GM23338 (cell line): ENCODE measurements at regions not wholly inside any gene's neighbourhood (a gene's known extent, or its start where the extent isn't known, plus 50 kb on each side); places are given as distances from the start of the nearest gene placed in this dataset.

Experiments
- ATAC-seq: fragments of 200-7000 bp; cut with Tn5 transposase; 3 replicates; pipeline ENCODE4 v1.9.1; 2020
- DNase-seq: peaks from one replicate; pipeline ENCODE4 v3.0.0-alpha.2; 2015; ENCODE audit warnings: low spot score
- H2AFZ ChIP-seq: fragments of 200-600 bp; sonication (generic); 2 replicates; pipeline ENCODE4 v1.8.0; 2016; ENCODE audit warnings: antibody characterized with exemption, mild to moderate bottlenecking, moderate library complexity
- H3F3A ChIP-seq: fragments of 200-600 bp; sonication (generic); replicated peaks from 2 replicates; pipeline ENCODE4 v1.8.0; 2017; ENCODE audit warnings: antibody characterized with exemption, mixed run types, low read depth
- H3K27ac ChIP-seq: fragments of 200-600 bp; sonication (generic); 2 replicates; pipeline ENCODE4 v1.6.1; 2016; ENCODE audit warnings: low read depth
- H3K27me3 ChIP-seq: fragments of 200-600 bp; sonication (generic); 2 replicates; pipeline ENCODE4 v1.8.0; 2016; ENCODE audit warnings: mild to moderate bottlenecking, mixed run types, moderate library complexity; ENCODE audit not compliant: insufficient read depth
- H3K36me3 ChIP-seq: fragments of 200-600 bp; sonication (generic); 2 replicates; pipeline ENCODE4 v1.8.0; 2016; ENCODE audit warnings: mild to moderate bottlenecking; ENCODE audit not compliant: insufficient read depth
- H3K4me1 ChIP-seq: fragments of 200-600 bp; sonication (generic); 2 replicates; pipeline ENCODE4 v1.8.0; 2016; ENCODE audit warnings: mild to moderate bottlenecking, moderate library complexity; ENCODE audit not compliant: insufficient read depth
- H3K4me2 ChIP-seq: fragments of 200-600 bp; sonication (generic); 2 replicates; pipeline ENCODE4 v1.7.1; 2017; ENCODE audit warnings: mixed run types
- H3K4me3 ChIP-seq: fragments of 200-600 bp; sonication (generic); 2 replicates; pipeline ENCODE4 v1.6.1; 2016; ENCODE audit warnings: mixed run types
- H3K79me2 ChIP-seq: fragments of 200-600 bp; sonication (generic); replicated peaks from 2 replicates; pipeline ENCODE4 v1.8.0; 2017; ENCODE audit warnings: mild to moderate bottlenecking; ENCODE audit not compliant: insufficient read depth
- H3K9me2 ChIP-seq: fragments of 200-600 bp; sonication (generic); 2 replicates; pipeline ENCODE4 v1.8.0; 2017; ENCODE audit not compliant: insufficient read depth
- H4K20me1 ChIP-seq: fragments of 200-600 bp; sonication (generic); replicated peaks from 2 replicates; pipeline ENCODE4 v1.8.0; 2017; ENCODE audit warnings: mild to moderate bottlenecking; ENCODE audit not compliant: insufficient read depth
- H3K27ac Mint-ChIP-seq: 2 replicates; pipeline ENCODE4 v1.8.0; 2020; ENCODE audit warnings: inconsistent platforms, mild to moderate bottlenecking, moderate library complexity, mixed read lengths
- H3K27me3 Mint-ChIP-seq: 3 replicates; pipeline ENCODE4 v1.8.0; 2022; ENCODE audit warnings: low read depth, mild to moderate bottlenecking, moderate library complexity, mixed read lengths, inconsistent platforms; ENCODE audit not compliant: insufficient read depth, poor library complexity
- H3K36me3 Mint-ChIP-seq: 3 replicates; pipeline ENCODE4 v1.8.0; 2021; ENCODE audit warnings: low read depth, mild to moderate bottlenecking, inconsistent platforms, moderate library complexity, mixed read lengths
- H3K4me1 Mint-ChIP-seq: 3 replicates; pipeline ENCODE4 v1.8.0; 2020; ENCODE audit warnings: mild to moderate bottlenecking, inconsistent platforms, mixed read lengths
- H3K4me3 Mint-ChIP-seq: 3 replicates; pipeline ENCODE4 v1.8.0; 2021; ENCODE audit warnings: moderate library complexity, mild to moderate bottlenecking, inconsistent platforms, mixed read lengths
- H3K9me3 Mint-ChIP-seq: 3 replicates; pipeline ENCODE4 v1.8.0; 2020; ENCODE audit warnings: moderate library complexity, mild to moderate bottlenecking, inconsistent platforms, mixed read lengths
- CREB1 ChIP-seq: fragments of 250-450 bp; sonication (Bioruptor Pico); IDR thresholded peaks from 2 replicates; pipeline ENCODE4 v1.5.0; 2020; ENCODE audit warnings: low read depth, mild to moderate bottlenecking, moderate library complexity
- EZH2 ChIP-seq: fragments of 200-600 bp; sonication (generic); IDR thresholded peaks from one replicate; pipeline ENCODE4 v1.8.0; 2017; ENCODE audit warnings: antibody characterized with exemption, mild to moderate bottlenecking, low read depth; ENCODE audit not compliant: unreplicated experiment
- EZH2phosphoT487 ChIP-seq: fragments of 200-600 bp; sonication (generic); IDR thresholded peaks from one replicate; pipeline ENCODE4 v1.8.1; 2018; ENCODE audit warnings: antibody characterized with exemption; ENCODE audit not compliant: unreplicated experiment
- JUNB ChIP-seq: IDR thresholded peaks from one replicate; pipeline ENCODE4 v1.6.1; 2016; ENCODE audit warnings: antibody characterized with exemption; ENCODE audit not compliant: unreplicated experiment
- NANOG ChIP-seq: IDR thresholded peaks from 2 replicates; pipeline ENCODE4 v1.6.1; 2016; ENCODE audit warnings: antibody characterized with exemption, borderline replicate concordance
- POLR2AphosphoS5 ChIP-seq: IDR thresholded peaks from 2 replicates; pipeline ENCODE4 v1.6.1; 2016; ENCODE audit warnings: antibody characterized with exemption, low read depth
- STAT1 ChIP-seq: IDR thresholded peaks from one replicate; pipeline ENCODE4 v1.6.1; 2016; ENCODE audit warnings: antibody characterized with exemption; ENCODE audit not compliant: unreplicated experiment
- ZNF114 ChIP-seq: fragments of 250-450 bp; sonication (Bioruptor Pico); IDR thresholded peaks from 2 replicates; pipeline ENCODE4 v1.5.0; 2020; ENCODE audit warnings: mild to moderate bottlenecking, moderate library complexity
- ZNF331 ChIP-seq: fragments of 250-450 bp; sonication (Bioruptor Pico); IDR thresholded peaks from 2 replicates; pipeline ENCODE4 v1.5.0; 2020; ENCODE audit warnings: low read depth, mild to moderate bottlenecking, moderate library complexity
- TF ChIP-seq, protein P1 (sequence below): IDR thresholded peaks from 2 replicates; pipeline ENCODE4 v1.6.1; 2016; ENCODE audit warnings: antibody characterized with exemption
- TF ChIP-seq, protein P2 (sequence below): fragments of 250-450 bp; sonication (Bioruptor Pico); IDR thresholded peaks from 2 replicates; pipeline ENCODE4 v1.5.0; 2020; ENCODE audit warnings: mild to moderate bottlenecking, moderate library complexity
- TF ChIP-seq, protein P3 (sequence below), 2 experiments: fragments of 200-600 bp in 1 of 2; sonication (generic) in 1 of 2; conservative IDR thresholded peaks; 2 replicates each; pipeline versions ENCODE4 v1.5.1 to v1.6.1; 2016 to 2017; ENCODE audit warnings: antibody characterized with exemption in 2 of 2, low read depth in 2 of 2, mild to moderate bottlenecking in 2 of 2, moderate library complexity in 1 of 2
- TF ChIP-seq, protein P4 (sequence below): IDR thresholded peaks from one replicate; pipeline ENCODE4 v1.6.1; 2018; ENCODE audit warnings: antibody characterized with exemption; ENCODE audit not compliant: unreplicated experiment

DNA sequence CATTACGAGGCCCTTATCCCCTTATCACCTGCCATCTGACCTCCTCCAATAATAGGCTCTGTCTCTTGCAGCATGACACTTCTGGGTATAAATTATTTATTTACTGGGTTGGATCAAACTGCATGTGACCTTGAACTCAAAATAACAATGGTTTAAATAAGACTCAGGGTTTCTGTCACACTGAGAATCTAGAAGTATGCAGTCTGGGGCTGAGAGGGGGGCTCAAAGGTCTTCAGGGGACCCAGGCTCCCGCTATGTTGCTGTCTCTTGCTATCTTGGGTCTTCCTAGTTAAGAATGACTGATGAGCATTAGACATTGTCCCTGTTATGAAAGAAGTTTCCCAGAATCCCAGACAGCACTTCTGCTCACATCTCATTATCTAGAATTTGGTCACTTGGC is 133.5 kb downstream of the URB2 start:
- no peaks in the 10 kb centered on the region for H3K79me2 ChIP-seq
- H3K36me3 ChIP-seq, result no peaks in the 10 kb centered on the region
- no peaks in the 10 kb centered on the region for H3K9me2 ChIP-seq
- Mint-ChIP-seq H3K27me3 (no peaks in the 10 kb centered on the region), H3K36me3 (no peaks in the 10 kb centered on the region), H3K27ac (no peak overlapping the region), H3K4me3 (no peak overlapping the region), H3K9me3 (no peaks in the 10 kb centered on the region), H3K4me1 (no peaks in the 10 kb centered on the region)
- no peak for DNase-seq
- no peaks in the 10 kb centered on the region for H3K4me1 ChIP-seq
- H2AFZ ChIP-seq, result no peak overlapping the region
- TF ChIP-seq ZNF331, result no peak
- no peak for TF ChIP-seq JUNB
- TF ChIP-seq, protein P1, sequence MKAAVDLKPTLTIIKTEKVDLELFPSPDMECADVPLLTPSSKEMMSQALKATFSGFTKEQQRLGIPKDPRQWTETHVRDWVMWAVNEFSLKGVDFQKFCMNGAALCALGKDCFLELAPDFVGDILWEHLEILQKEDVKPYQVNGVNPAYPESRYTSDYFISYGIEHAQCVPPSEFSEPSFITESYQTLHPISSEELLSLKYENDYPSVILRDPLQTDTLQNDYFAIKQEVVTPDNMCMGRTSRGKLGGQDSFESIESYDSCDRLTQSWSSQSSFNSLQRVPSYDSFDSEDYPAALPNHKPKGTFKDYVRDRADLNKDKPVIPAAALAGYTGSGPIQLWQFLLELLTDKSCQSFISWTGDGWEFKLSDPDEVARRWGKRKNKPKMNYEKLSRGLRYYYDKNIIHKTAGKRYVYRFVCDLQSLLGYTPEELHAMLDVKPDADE, result no peak
- TF ChIP-seq CREB1, result no peak
- no peak for TF ChIP-seq NANOG
- no peak for TF ChIP-seq STAT1
- no peak for TF ChIP-seq EZH2
- TF ChIP-seq, protein P2, sequence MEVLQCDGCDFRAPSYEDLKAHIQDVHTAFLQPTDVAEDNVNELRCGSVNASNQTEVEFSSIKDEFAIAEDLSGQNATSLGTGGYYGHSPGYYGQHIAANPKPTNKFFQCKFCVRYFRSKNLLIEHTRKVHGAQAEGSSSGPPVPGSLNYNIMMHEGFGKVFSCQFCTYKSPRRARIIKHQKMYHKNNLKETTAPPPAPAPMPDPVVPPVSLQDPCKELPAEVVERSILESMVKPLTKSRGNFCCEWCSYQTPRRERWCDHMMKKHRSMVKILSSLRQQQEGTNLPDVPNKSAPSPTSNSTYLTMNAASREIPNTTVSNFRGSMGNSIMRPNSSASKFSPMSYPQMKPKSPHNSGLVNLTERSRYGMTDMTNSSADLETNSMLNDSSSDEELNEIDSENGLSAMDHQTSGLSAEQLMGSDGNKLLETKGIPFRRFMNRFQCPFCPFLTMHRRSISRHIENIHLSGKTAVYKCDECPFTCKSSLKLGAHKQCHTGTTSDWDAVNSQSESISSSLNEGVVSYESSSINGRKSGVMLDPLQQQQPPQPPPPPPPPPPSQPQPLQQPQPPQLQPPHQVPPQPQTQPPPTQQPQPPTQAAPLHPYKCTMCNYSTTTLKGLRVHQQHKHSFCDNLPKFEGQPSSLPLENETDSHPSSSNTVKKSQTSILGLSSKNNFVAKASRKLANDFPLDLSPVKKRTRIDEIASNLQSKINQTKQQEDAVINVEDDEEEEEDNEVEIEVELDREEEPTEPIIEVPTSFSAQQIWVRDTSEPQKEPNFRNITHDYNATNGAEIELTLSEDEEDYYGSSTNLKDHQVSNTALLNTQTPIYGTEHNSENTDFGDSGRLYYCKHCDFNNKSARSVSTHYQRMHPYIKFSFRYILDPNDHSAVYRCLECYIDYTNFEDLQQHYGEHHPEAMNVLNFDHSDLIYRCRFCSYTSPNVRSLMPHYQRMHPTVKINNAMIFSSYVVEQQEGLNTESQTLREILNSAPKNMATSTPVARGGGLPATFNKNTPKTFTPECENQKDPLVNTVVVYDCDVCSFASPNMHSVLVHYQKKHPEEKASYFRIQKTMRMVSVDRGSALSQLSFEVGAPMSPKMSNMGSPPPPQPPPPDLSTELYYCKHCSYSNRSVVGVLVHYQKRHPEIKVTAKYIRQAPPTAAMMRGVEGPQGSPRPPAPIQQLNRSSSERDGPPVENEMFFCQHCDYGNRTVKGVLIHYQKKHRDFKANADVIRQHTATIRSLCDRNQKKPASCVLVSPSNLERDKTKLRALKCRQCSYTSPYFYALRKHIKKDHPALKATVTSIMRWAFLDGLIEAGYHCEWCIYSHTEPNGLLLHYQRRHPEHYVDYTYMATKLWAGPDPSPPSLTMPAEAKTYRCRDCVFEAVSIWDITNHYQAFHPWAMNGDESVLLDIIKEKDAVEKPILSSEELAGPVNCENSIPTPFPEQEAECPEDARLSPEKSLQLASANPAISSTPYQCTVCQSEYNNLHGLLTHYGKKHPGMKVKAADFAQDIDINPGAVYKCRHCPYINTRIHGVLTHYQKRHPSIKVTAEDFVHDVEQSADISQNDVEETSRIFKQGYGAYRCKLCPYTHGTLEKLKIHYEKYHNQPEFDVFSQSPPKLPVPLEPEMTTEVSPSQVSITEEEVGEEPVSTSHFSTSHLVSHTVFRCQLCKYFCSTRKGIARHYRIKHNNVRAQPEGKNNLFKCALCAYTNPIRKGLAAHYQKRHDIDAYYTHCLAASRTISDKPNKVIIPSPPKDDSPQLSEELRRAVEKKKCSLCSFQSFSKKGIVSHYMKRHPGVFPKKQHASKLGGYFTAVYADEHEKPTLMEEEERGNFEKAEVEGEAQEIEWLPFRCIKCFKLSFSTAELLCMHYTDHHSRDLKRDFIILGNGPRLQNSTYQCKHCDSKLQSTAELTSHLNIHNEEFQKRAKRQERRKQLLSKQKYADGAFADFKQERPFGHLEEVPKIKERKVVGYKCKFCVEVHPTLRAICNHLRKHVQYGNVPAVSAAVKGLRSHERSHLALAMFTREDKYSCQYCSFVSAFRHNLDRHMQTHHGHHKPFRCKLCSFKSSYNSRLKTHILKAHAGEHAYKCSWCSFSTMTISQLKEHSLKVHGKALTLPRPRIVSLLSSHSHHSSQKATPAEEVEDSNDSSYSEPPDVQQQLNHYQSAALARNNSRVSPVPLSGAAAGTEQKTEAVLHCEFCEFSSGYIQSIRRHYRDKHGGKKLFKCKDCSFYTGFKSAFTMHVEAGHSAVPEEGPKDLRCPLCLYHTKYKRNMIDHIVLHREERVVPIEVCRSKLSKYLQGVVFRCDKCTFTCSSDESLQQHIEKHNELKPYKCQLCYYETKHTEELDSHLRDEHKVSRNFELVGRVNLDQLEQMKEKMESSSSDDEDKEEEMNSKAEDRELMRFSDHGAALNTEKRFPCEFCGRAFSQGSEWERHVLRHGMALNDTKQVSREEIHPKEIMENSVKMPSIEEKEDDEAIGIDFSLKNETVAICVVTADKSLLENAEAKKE (CRISPR knock-in tag), result no peak
- TF ChIP-seq, protein P3, sequence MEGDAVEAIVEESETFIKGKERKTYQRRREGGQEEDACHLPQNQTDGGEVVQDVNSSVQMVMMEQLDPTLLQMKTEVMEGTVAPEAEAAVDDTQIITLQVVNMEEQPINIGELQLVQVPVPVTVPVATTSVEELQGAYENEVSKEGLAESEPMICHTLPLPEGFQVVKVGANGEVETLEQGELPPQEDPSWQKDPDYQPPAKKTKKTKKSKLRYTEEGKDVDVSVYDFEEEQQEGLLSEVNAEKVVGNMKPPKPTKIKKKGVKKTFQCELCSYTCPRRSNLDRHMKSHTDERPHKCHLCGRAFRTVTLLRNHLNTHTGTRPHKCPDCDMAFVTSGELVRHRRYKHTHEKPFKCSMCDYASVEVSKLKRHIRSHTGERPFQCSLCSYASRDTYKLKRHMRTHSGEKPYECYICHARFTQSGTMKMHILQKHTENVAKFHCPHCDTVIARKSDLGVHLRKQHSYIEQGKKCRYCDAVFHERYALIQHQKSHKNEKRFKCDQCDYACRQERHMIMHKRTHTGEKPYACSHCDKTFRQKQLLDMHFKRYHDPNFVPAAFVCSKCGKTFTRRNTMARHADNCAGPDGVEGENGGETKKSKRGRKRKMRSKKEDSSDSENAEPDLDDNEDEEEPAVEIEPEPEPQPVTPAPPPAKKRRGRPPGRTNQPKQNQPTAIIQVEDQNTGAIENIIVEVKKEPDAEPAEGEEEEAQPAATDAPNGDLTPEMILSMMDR (conservative IDR thresholded peaks at IDR 0.05; ENCODE audit: low read depth in 2 of 2), result no peak
- TF ChIP-seq, protein P4, sequence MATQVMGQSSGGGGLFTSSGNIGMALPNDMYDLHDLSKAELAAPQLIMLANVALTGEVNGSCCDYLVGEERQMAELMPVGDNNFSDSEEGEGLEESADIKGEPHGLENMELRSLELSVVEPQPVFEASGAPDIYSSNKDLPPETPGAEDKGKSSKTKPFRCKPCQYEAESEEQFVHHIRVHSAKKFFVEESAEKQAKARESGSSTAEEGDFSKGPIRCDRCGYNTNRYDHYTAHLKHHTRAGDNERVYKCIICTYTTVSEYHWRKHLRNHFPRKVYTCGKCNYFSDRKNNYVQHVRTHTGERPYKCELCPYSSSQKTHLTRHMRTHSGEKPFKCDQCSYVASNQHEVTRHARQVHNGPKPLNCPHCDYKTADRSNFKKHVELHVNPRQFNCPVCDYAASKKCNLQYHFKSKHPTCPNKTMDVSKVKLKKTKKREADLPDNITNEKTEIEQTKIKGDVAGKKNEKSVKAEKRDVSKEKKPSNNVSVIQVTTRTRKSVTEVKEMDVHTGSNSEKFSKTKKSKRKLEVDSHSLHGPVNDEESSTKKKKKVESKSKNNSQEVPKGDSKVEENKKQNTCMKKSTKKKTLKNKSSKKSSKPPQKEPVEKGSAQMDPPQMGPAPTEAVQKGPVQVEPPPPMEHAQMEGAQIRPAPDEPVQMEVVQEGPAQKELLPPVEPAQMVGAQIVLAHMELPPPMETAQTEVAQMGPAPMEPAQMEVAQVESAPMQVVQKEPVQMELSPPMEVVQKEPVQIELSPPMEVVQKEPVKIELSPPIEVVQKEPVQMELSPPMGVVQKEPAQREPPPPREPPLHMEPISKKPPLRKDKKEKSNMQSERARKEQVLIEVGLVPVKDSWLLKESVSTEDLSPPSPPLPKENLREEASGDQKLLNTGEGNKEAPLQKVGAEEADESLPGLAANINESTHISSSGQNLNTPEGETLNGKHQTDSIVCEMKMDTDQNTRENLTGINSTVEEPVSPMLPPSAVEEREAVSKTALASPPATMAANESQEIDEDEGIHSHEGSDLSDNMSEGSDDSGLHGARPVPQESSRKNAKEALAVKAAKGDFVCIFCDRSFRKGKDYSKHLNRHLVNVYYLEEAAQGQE, result no peak
- TF ChIP-seq EZH2phosphoT487, result no peak
- no peak for TF ChIP-seq ZNF114 (CRISPR knock-in tag)
- no peak for TF ChIP-seq POLR2AphosphoS5
- no peak overlapping the region for H3K27ac ChIP-seq
- H3K4me2 ChIP-seq, result no peak overlapping the region
- no peaks in the 10 kb centered on the region for H4K20me1 ChIP-seq
- H3F3A ChIP-seq, result no peaks in the 10 kb centered on the region
- no peak overlapping the region for H3K4me3 ChIP-seq
- no peak for ATAC-seq
- no peaks in the 10 kb centered on the region for H3K27me3 ChIP-seq
